NCI-H2081 treated with DMSO at 0.1 percent for 48 hours (cell line): ENCODE measurements at regions not wholly inside any gene's neighbourhood (a gene's known extent, or its start where the extent isn't known, plus 50 kb on each side); places are given as distances from the start of the nearest gene placed in this dataset.
"Not testable (repeated sequence)": the region's sequence is repeated elsewhere in the genome, so short reads cannot be mapped to it uniquely, and the experiment has no call there.

Source experiments
- DNase-seq: peaks from one replicate; lab custom pipeline; 2025; lab: John Stamatoyannopoulos, UW

DNA sequence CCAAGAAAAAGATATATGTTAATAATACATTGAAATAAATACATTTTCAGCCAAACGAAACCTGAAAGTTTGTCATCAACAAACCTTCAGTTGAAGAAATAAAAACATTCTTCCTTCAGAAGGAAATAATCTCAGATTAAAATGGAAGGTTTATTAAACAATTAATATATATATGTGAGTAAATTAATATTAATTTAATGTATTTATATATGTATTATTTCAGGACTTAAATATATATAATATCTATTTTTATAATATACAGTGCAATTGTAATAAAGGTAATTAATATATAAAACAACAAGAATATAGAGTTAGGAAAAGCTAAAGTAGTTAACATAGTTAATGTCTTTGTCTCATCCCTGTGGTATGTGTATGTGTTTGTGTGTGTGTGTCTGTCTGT is 102.2 kb upstream of the CDC14C start:
- no peak for DNase-seq

DNA sequence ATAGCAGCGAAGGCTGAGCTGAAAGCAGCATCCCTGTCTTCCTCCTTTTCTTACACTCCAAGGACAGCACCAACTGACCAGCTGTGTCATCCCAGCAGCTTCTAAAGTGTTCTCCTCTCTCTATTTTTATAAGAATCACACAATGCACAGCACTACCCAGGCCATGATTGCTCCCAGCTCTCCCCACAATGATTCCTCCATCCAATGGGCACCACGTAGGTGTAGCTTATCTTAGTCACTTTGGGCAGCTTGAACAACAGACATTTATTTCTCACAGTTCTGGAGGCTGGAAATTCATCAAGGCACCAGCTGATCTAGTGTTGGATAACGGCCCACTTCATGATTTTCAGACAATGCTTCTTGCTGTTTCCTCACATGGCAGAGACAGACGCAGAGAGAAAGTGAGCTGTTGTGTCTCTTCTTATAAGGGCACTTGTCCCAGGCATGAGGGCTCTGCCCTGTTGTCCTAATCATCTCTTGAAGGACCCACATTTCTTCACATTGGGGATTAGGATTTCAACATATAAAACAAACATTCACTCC is 92.0 kb upstream of the CDC14C start:
- DNase-seq, result no peak

DNA sequence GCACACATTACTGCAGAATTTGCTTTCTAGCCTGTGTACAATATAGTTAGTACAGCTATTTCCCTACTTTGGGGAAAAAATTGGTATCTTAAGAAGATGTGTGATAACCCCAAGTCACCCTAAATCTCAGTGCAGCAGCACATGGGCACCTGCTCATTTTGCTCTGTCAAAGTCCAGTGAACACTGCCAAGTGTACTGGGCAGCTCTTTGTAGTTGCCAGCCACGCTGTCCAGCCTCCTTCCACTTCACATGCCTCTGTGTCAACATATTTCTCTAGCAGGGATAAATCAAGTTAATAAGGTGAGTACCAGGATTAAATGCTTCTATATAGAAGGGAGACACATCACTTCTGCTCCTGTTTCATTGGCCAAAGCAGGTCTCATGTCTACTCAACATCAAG is 87.1 kb upstream of the CDC14C start:
- no peak for DNase-seq

DNA sequence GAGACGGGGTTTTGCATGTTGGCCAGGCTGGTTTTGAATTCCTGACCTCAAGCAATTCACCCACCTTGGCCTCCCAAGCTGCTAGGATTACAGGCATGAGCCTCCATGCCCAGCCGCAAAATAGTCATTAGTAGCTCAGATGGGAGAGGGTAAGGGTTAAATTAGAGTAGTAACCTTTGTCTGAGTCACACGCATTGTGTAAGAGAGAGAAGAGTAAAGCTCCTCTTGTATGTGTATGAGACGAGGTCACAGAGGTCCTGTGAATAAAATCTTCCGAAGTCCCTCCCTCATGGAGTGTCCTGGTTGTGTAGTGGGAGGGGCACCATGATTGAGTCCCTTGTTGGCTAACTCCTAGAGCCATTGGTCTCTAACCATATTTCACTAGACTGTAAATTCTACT is 85.2 kb upstream of the CDC14C start:
- no peak for DNase-seq

DNA sequence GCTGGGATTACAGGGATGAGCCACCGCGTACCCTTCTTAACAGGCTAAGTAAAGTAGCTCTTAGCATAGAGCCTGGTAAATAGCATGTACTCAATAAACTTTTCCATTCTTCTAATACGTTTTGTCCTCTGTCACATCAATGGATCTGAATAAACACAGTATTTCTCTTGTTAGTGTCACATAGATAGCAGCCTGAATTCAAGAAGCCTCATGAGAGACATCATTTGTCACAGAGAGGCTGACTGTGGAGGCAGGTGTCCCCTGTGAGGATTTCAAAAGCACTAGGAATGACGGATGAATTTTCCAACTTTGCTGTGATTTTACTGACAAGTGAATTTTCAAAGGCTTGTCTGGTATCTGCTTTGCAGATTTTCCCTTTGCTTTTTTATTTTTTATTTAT is 82.6 kb upstream of the CDC14C start:
- DNase-seq, result no peak

DNA sequence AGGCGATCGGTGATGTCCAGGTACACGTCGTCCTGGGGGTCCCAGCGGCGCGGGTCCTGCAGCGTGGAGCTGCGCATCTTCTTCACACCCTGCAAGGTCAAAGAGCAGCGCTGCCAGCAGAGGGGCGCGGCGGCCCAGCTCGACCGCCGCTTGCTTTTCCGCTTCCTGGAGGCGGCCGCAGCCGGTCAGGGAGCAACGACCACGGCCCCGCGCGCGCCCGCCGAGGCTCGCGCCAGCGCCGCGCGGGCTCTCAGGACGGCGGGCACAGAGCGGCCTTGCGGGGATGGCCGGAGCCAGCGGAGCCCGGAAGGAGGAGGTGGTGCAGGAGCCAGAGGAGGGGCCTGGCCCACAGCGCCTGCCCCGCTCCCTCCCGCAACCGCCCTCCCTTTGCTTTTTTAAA is 76.4 kb upstream of the CDC14C start:
- DNase-seq, result no peak

DNA sequence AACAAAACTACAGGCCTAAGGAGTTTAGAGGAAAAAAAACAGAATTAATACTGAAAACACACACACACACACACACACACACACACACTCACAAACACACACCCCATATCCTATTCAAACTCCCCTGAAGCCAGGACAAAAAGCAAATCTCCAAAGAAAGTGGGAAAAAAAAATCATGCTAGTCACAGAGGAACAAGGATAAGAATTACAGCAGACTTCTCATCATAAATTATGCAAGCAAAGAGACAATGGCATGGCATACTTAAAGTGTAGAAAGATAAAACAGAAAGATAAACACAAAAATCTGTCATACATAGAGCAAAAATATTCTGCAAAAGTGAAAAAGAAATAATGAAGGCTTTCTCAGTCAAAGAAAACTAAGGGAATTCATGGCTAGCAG is 63.9 kb upstream of the CDC14C start:
- DNase-seq, result not testable (repeated sequence)

DNA sequence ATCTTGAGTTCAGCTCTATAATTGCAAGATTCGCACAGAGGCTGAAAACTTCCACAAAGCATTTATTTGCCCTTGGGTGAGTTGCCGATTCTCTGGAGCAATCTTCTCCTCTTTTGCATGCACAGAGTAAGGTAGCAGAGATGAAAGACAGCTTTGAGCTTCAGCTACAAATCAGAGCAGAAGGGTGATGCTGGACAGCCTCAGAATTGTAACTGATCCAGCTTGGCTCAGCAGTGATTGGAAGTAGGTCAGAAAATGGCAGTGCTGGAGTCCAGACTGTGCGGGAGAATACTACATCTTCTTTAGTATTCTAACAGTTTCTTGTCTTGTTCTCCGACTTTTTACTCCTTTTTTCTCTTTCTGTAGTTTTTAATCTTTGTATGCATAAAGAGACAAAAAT is 55.4 kb upstream of the CDC14C start:
- no peak for DNase-seq

DNA sequence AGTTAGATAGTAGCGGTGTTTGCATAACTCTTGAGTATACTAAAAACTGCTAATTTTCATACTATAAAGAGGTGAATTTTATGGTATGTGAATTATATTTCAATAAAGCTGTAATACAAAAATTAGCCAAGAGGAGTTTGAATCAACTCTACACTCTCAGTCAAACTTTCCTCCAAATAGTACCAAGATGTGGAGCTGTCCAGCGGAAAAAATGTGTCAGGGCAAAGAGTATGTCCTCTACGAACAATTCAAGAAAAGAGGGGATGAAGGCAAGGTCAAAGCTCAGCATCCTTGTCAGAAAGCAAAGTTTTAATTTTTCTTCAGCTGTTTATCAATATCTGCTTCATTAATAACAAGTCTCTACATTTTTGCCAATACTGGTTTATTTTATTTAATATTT is 51.8 kb upstream of the CDC14C start:
- no peak for DNase-seq
